SK-N-SH (cell line): ENCODE measurements at regions not wholly inside any gene's neighbourhood (a gene's known extent, or its start where the extent isn't known, plus 50 kb on each side); places are given as distances from the start of the nearest gene placed in this dataset.

Experiments
- CTCF ChIA-PET: fragments of 300-600, 350-600 bp; formaldehyde crosslinking; extraction: SDS; loops from one replicate; lab custom pipeline; 2021; lab: Yijun Ruan, JAX
- POLR2A ChIA-PET: fragments of 350-600 bp; sonication (Branson Sonifier 250); formaldehyde crosslinking; extraction: SDS; loops from one replicate; lab custom pipeline; 2020; ENCODE audit warnings: antibody characterized with exemption, inconsistent platforms; lab: Yijun Ruan, JAX
- DNase-seq: peaks from one replicate; pipeline ENCODE4 v3.0.0; 2012
- H2AFZ ChIP-seq: fragments of 200-600 bp; sonication (generic); 2 replicates; pipeline ENCODE4 v1.8.1; 2016; ENCODE audit warnings: antibody characterized with exemption, mild to moderate bottlenecking, low read depth
- H3F3A ChIP-seq: fragments of 200-600 bp; sonication (generic); replicated peaks from 2 replicates; pipeline ENCODE3; 2016; ENCODE audit warnings: antibody characterized with exemption, mild to moderate bottlenecking; ENCODE audit not compliant: insufficient read depth
- H3K27ac ChIP-seq, 2 experiments: fragments of 200-500 bp in 1 of 2; fragments of 200-600 bp in 1 of 2; sonication (Bioruptor generic) in 1 of 2; sonication (generic), shearing (Covaris generic) in 1 of 2; 2 replicates each; pipeline versions ENCODE4 v1.5.1 to v1.6.1; 2014 to 2016; ENCODE audit warnings: low read depth in 2 of 2, inconsistent platforms in 1 of 2, low read length in 1 of 2, mild to moderate bottlenecking in 1 of 2, mixed read lengths in 1 of 2
- H3K27me3 ChIP-seq: fragments of 200-600 bp; sonication (generic), shearing (Covaris generic); 2 replicates; pipeline ENCODE4 v1.6.1; 2016; ENCODE audit warnings: mixed run types; ENCODE audit not compliant: insufficient read depth
- H3K36me3 ChIP-seq, 2 experiments: fragments of 200-500 bp in 1 of 2; fragments of 200-600 bp in 1 of 2; sonication (Bioruptor generic) in 1 of 2; sonication (generic) in 1 of 2; replicated peaks in 1 of 2; 2 replicates each; pipeline versions ENCODE3 to v1.5.1; 2014 to 2016; ENCODE audit warnings: low read length in 1 of 2, mild to moderate bottlenecking in 1 of 2; ENCODE audit not compliant: insufficient read depth in 2 of 2, control insufficient read depth in 1 of 2
- H3K4me1 ChIP-seq, 2 experiments: fragments of 200-500 bp in 1 of 2; fragments of 200-600 bp in 1 of 2; sonication (Bioruptor generic) in 1 of 2; sonication (generic), shearing (Covaris generic) in 1 of 2; 2 replicates each; pipeline versions ENCODE4 v1.5.1 to v1.6.1; 2014 to 2016; ENCODE audit warnings: low read depth in 1 of 2, low read length in 1 of 2, mixed run types in 1 of 2; ENCODE audit not compliant: insufficient read depth in 2 of 2, control insufficient read depth in 1 of 2
- H3K4me2 ChIP-seq: fragments of 200-600 bp; sonication (generic), shearing (Covaris generic); 2 replicates; pipeline ENCODE4 v1.6.1; 2017; ENCODE audit warnings: mixed run types
- H3K4me3 ChIP-seq, 2 experiments: fragments of 200-500 bp in 1 of 2; fragments of 200-600 bp in 1 of 2; sonication (Bioruptor generic) in 1 of 2; sonication (generic), shearing (Covaris generic) in 1 of 2; 2 replicates each; pipeline versions ENCODE4 v1.5.1 to v1.8.1; 2014 to 2016; ENCODE audit warnings: low read depth in 2 of 2, inconsistent platforms in 1 of 2, low read length in 1 of 2, mild to moderate bottlenecking in 1 of 2, mixed read lengths in 1 of 2, moderate library complexity in 1 of 2
- H3K79me2 ChIP-seq: fragments of 200-600 bp; sonication (generic); 2 replicates; pipeline ENCODE4 v1.8.1; 2017; ENCODE audit warnings: mild to moderate bottlenecking; ENCODE audit not compliant: insufficient read depth
- H3K9ac ChIP-seq: fragments of 200-600 bp; sonication (generic); 2 replicates; pipeline ENCODE4 v1.6.1; 2017; ENCODE audit warnings: mixed run types
- H3K9me2 ChIP-seq: fragments of 200-600 bp; sonication (generic); 2 replicates; pipeline ENCODE4 v1.6.1; 2017; ENCODE audit warnings: mixed run types
- H3K9me3 ChIP-seq: fragments of 200-600 bp; sonication (generic); 2 replicates; pipeline ENCODE4 v1.6.1; 2017; ENCODE audit warnings: mixed run types, mild to moderate bottlenecking, moderate library complexity
- H4K20me1 ChIP-seq: fragments of 200-600 bp; sonication (generic); 2 replicates; pipeline ENCODE4 v1.6.1; 2017; ENCODE audit warnings: mild to moderate bottlenecking, mixed run types; ENCODE audit not compliant: insufficient read depth
- EZH2phosphoT487 ChIP-seq: fragments of 200-600 bp; sonication (generic); IDR thresholded peaks from 2 replicates; pipeline ENCODE4 v1.6.1; 2017; ENCODE audit warnings: low read depth, mixed run types, mild to moderate bottlenecking, antibody characterized with exemption, moderate library complexity, borderline replicate concordance
- FOSL2 ChIP-seq: IDR thresholded peaks from 2 replicates; pipeline ENCODE4 v1.4.0; 2012; ENCODE audit warnings: low read depth, mild to moderate bottlenecking, moderate library complexity, borderline replicate concordance
- FOXJ3 ChIP-seq: sonication (generic); formaldehyde crosslinking; IDR thresholded peaks from 2 replicates; pipeline ENCODE4 v1.5.1; 2020; ENCODE audit warnings: mild to moderate bottlenecking, missing genetic modification reagents
- FOXM1 ChIP-seq: IDR thresholded peaks from 2 replicates; pipeline ENCODE4 v1.4.0; 2012; ENCODE audit warnings: low read depth, mild to moderate bottlenecking
- GATA2 ChIP-seq: sonication (generic); formaldehyde crosslinking; IDR thresholded peaks from 2 replicates; pipeline ENCODE4 v1.5.0; 2020; ENCODE audit warnings: mild to moderate bottlenecking, missing genetic modification reagents
- NFIC ChIP-seq: IDR thresholded peaks from 2 replicates; pipeline ENCODE4 v1.4.0; 2012; ENCODE audit warnings: borderline replicate concordance
- POLR2AphosphoS5 ChIP-seq: IDR thresholded peaks from 2 replicates; pipeline ENCODE4 v1.6.1; 2012; ENCODE audit warnings: low read depth, low read length
- RAD21 ChIP-seq: IDR thresholded peaks from 2 replicates; pipeline ENCODE4 v1.6.1; 2012; ENCODE audit warnings: mild to moderate bottlenecking, low read length
- RXRA ChIP-seq: IDR thresholded peaks from 2 replicates; pipeline ENCODE4 v1.4.0; 2012; ENCODE audit warnings: low read depth, mild to moderate bottlenecking, borderline replicate concordance
- SMC3 ChIP-seq: IDR thresholded peaks from 2 replicates; pipeline ENCODE4 v1.6.1; 2012; ENCODE audit warnings: low read depth, low read length, improper control_type of control experiment
- TAF1 ChIP-seq: IDR thresholded peaks from 2 replicates; pipeline ENCODE4 v1.6.1; 2012; ENCODE audit warnings: low read depth, mild to moderate bottlenecking, low read length, moderate library complexity, borderline replicate concordance
- TEAD4 ChIP-seq: IDR thresholded peaks from 2 replicates; pipeline ENCODE4 v1.4.0; 2012; ENCODE audit warnings: mild to moderate bottlenecking, borderline replicate concordance; ENCODE audit not compliant: insufficient read depth
- YY1 ChIP-seq: IDR thresholded peaks from 2 replicates; pipeline ENCODE4 v1.4.0; 2012; ENCODE audit warnings: low read depth, mild to moderate bottlenecking
- WGBS: methylation state at CpG from one replicate; pipeline ENCODE4 v1.1.6; 2017; ENCODE audit warnings: low lambda C conversion rate; 5-methylcytosine and 5-hydroxymethylcytosine counted together
- TF ChIP-seq, protein P1 (sequence below): fragments of 150-350 bp; IDR thresholded peaks from 2 replicates; pipeline ENCODE4 v1.6.1; 2016; ENCODE audit warnings: mild to moderate bottlenecking, low read depth, low read length
- TF ChIP-seq, protein P2 (sequence below): IDR thresholded peaks from 2 replicates; pipeline ENCODE4 v1.4.0; 2012; ENCODE audit warnings: low read depth
- TF ChIP-seq, protein P3 (sequence below): fragments of 150-350 bp; IDR thresholded peaks from 2 replicates; pipeline ENCODE4 v1.6.1; 2017; ENCODE audit warnings: antibody characterized with exemption, low read length, low read depth, borderline replicate concordance
- TF ChIP-seq, protein P4 (sequence below): IDR thresholded peaks from 2 replicates; pipeline ENCODE4 v1.4.0; 2012; ENCODE audit warnings: low read depth, borderline replicate concordance
- TF ChIP-seq, protein P5 (sequence below): IDR thresholded peaks from 2 replicates; pipeline ENCODE4 v1.6.1; 2012; ENCODE audit warnings: mild to moderate bottlenecking, low read depth, low read length, moderate library complexity

DNA sequence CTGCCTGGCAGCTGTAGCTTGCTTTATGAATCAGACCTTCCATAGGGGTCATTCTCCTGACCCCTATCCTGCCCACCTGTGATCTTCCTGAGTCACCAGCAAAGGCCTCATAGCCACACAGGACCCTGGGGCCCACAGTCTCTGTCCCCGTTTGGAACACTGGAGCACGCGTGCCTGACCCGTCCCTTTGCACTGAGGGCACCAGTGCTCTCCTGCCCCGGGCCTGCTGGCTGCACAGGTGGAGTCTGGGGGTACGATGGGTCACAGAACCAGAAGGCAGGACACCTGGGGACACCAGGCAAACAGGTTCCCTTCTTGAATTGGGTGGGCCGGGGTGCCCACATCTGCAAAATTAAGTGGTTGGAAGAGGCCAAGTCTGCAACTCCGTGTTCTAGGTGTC lies 97.2 kb downstream of the CPZ start:
- Histone ChIP-seq H3K27ac (no peak overlapping the region), H3K79me2 (no peaks in the 10 kb centered on the region), H2AFZ (no peak overlapping the region), H3K36me3 (no peaks in the 10 kb centered on the region), H3F3A (no peaks in the 10 kb centered on the region), H4K20me1 (no peaks in the 10 kb centered on the region), H3K27me3 (no peaks in the 10 kb centered on the region), H3K4me1 (no peaks in the 10 kb centered on the region), H3K9me2 (no peaks in the 10 kb centered on the region), H3K9me3 (no peaks in the 10 kb centered on the region), H3K4me2 (no peak overlapping the region), H3K4me3 (no peak overlapping the region), H3K9ac (no peak overlapping the region)
- no peak for DNase-seq
- 46% methylated on average over 6 of the region's 8 CpGs for WGBS
- ChIA-PET POLR2A (no interaction called here), CTCF (interaction anchor here (1.7 to 5.4 kb wide), 4 partner anchors 11 to 228 kb away, joined by 7 to 107 read pairs (median 10); no protein-coding TSS in a partner anchor)
- no peak for TF ChIP-seq RXRA
- no peak for TF ChIP-seq EZH2phosphoT487
- no peak for TF ChIP-seq GATA2
- TF ChIP-seq, protein P1, sequence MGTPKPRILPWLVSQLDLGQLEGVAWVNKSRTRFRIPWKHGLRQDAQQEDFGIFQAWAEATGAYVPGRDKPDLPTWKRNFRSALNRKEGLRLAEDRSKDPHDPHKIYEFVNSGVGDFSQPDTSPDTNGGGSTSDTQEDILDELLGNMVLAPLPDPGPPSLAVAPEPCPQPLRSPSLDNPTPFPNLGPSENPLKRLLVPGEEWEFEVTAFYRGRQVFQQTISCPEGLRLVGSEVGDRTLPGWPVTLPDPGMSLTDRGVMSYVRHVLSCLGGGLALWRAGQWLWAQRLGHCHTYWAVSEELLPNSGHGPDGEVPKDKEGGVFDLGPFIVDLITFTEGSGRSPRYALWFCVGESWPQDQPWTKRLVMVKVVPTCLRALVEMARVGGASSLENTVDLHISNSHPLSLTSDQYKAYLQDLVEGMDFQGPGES: no peak
- TF ChIP-seq FOXJ3 (CRISPR knock-in tag): no peak
- TF ChIP-seq, protein P2, sequence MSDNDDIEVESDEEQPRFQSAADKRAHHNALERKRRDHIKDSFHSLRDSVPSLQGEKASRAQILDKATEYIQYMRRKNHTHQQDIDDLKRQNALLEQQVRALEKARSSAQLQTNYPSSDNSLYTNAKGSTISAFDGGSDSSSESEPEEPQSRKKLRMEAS: no peak
- TF ChIP-seq RAD21: no peak
- TF ChIP-seq, protein P3, sequence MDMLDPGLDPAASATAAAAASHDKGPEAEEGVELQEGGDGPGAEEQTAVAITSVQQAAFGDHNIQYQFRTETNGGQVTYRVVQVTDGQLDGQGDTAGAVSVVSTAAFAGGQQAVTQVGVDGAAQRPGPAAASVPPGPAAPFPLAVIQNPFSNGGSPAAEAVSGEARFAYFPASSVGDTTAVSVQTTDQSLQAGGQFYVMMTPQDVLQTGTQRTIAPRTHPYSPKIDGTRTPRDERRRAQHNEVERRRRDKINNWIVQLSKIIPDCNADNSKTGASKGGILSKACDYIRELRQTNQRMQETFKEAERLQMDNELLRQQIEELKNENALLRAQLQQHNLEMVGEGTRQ: no peak

- WGBS: 57% methylated on average over 18 of the region's 19 CpGs
- ChIA-PET POLR2A (no interaction called here), CTCF (interaction anchor here (0.6 to 5.4 kb wide), 35 partner anchors 8 to 240 kb away, joined by 3 to 107 read pairs (median 5); partner anchors contain the start of gene HMX1)
- Histone ChIP-seq H3F3A (no peaks in the 10 kb centered on the region), H3K4me2 (no peak overlapping the region), H4K20me1 (no peaks in the 10 kb centered on the region), H3K36me3 (no peaks in the 10 kb centered on the region), H3K9me2 (no peaks in the 10 kb centered on the region), H3K4me3 (no peak overlapping the region), H3K27me3 (no peaks in the 10 kb centered on the region), H3K9me3 (no peaks in the 10 kb centered on the region), H3K79me2 (no peaks in the 10 kb centered on the region), H2AFZ (no peak overlapping the region), H3K27ac (no peak overlapping the region), H3K4me1 (no peaks in the 10 kb centered on the region), H3K9ac (no peak overlapping the region)
- no peak for DNase-seq
- TF ChIP-seq NFIC (no peak), FOSL2 (no peak), YY1 (no peak), GATA2 (no peak), POLR2AphosphoS5 (no peak), TEAD4 (no peak), SMC3 (no peak), RAD21 (no peak), FOXM1 (no peak), TAF1 (no peak)
- TF ChIP-seq, protein P4, sequence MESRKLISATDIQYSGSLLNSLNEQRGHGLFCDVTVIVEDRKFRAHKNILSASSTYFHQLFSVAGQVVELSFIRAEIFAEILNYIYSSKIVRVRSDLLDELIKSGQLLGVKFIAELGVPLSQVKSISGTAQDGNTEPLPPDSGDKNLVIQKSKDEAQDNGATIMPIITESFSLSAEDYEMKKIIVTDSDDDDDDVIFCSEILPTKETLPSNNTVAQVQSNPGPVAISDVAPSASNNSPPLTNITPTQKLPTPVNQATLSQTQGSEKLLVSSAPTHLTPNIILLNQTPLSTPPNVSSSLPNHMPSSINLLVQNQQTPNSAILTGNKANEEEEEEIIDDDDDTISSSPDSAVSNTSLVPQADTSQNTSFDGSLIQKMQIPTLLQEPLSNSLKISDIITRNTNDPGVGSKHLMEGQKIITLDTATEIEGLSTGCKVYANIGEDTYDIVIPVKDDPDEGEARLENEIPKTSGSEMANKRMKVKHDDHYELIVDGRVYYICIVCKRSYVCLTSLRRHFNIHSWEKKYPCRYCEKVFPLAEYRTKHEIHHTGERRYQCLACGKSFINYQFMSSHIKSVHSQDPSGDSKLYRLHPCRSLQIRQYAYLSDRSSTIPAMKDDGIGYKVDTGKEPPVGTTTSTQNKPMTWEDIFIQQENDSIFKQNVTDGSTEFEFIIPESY: no peak
- TF ChIP-seq, protein P3: no peak
- TF ChIP-seq, protein P5, sequence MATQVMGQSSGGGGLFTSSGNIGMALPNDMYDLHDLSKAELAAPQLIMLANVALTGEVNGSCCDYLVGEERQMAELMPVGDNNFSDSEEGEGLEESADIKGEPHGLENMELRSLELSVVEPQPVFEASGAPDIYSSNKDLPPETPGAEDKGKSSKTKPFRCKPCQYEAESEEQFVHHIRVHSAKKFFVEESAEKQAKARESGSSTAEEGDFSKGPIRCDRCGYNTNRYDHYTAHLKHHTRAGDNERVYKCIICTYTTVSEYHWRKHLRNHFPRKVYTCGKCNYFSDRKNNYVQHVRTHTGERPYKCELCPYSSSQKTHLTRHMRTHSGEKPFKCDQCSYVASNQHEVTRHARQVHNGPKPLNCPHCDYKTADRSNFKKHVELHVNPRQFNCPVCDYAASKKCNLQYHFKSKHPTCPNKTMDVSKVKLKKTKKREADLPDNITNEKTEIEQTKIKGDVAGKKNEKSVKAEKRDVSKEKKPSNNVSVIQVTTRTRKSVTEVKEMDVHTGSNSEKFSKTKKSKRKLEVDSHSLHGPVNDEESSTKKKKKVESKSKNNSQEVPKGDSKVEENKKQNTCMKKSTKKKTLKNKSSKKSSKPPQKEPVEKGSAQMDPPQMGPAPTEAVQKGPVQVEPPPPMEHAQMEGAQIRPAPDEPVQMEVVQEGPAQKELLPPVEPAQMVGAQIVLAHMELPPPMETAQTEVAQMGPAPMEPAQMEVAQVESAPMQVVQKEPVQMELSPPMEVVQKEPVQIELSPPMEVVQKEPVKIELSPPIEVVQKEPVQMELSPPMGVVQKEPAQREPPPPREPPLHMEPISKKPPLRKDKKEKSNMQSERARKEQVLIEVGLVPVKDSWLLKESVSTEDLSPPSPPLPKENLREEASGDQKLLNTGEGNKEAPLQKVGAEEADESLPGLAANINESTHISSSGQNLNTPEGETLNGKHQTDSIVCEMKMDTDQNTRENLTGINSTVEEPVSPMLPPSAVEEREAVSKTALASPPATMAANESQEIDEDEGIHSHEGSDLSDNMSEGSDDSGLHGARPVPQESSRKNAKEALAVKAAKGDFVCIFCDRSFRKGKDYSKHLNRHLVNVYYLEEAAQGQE: no peak
Measured at GRCh38 chr4:8688908-8689445, 96.4 kb downstream of the CPZ start.
